ENCODE measurements at regions not wholly inside any gene's neighbourhood (a gene's known extent, or its start where the extent isn't known, plus 50 kb on each side); places are given as distances from the start of the nearest gene placed in this dataset.

GRCh38 chr7:124692425-124692824 is 73.2 kb downstream of the GPR37 start:
- no peak for DNase-seq

- DNase-seq = no peak
Observed at GRCh38 chr7:124690840-124691239, 74.8 kb downstream of the GPR37 start.

- DNase-seq = no peak
Observed at GRCh38 chr7:124689931-124690330, 75.7 kb downstream of the GPR37 start.

- DNase-seq = no peak
Observed at GRCh38 chr7:124689523-124689922, 76.1 kb downstream of the GPR37 start.

GRCh38 chr7:124688991-124689390 is 76.6 kb downstream of the GPR37 start:
- DNase-seq = no peak

- no peak for DNase-seq
Observed at GRCh38 chr7:124686543-124687171, 78.9 kb downstream of the GPR37 start.

DNA sequence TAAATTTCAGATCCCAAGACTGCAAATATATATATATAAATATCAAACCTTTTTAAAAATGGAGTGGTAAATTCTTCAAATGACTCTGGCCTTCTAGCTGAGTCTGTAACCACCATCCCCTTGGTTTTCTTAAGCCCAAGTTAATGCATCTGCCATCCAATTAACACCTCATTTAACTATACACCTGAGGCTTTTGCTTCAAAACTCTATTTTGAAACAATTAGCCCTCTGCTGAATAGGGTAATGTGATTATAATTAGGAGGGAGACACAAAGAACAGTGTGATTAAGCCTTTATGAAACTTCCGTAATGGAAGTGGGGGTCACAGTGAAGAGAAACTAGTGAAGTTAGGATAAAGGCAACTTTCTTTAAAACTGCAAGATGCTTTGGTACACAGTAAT is 83.6 kb downstream of the GPR37 start:
- DNase-seq = no peak

GRCh38 chr7:124680304-124680703 is 85.3 kb downstream of the GPR37 start:
- DNase-seq = no peak

GRCh38 chr7:124679586-124680225 is 85.9 kb downstream of the GPR37 start:
- DNase-seq = no peak

- DNase-seq = no peak
Observed at GRCh38 chr7:124679146-124679545, 86.4 kb downstream of the GPR37 start.

GRCh38 chr7:124674451-124674850 is 91.1 kb downstream of the GPR37 start:
- DNase-seq = no peak

GRCh38 chr7:124672011-124672410 is 93.6 kb downstream of the GPR37 start:
- no peak for DNase-seq

DNA sequence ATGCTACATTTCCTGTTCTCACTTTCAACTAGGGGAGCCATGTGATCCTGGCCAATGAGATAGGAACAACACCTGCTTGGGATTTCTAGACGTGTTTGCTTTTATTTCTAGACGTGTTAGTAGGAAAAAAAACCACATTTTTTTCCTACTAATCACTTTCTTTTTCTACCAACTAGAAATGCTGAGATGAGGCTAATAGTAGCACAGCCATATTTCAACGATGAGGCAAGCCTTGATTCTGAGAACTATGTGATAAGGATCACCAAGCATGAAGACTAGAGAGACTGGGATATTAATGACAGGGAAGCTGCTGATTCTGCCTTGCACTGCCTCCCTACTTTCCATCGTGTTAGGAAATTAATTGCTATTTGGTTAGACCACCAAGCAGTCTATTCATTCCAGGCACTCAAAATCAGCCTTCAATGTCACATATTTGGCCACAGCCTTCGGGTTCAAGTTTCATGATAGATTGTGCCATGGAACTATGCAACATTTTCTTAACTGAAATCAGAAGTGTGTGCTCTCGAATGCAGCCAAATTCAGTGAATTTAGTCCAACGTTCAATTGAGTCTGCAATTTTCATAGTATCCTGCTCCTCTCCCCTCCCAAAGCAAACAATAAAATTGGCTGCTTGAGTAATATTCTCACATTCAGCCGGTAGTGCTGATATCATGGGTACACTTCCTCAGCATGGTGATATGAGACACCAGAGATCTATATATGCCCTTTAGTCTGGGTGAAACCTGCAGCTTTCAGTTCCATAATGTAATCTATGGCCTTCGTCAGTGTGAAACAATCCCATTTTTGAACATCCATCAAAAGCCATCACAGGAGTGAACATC is 98.1 kb downstream of the GPR37 start:
- DNase-seq = no peak

GRCh38 chr7:124662937-124663336 is 102.7 kb downstream of the GPR37 start:
- DNase-seq = no peak

DNA sequence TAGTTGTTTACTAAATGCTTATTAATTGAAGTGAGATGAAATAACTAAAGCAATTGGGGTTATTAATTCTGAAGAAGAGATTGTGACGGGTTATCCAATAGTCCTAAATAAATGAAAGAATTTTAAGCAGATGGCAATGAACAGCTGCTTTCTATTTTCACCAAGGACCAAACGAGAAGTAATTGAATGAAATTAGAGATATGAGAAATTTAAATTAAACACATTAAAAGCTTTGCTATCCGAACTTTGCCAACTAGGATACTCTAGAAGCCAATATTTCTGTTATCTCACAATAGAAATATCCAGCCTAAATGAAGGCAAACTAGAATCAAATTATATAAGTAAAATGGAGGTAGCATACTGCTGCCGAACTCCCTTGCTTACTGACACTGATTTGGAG is 103.2 kb downstream of the GPR37 start:
- no peak for DNase-seq

DNA sequence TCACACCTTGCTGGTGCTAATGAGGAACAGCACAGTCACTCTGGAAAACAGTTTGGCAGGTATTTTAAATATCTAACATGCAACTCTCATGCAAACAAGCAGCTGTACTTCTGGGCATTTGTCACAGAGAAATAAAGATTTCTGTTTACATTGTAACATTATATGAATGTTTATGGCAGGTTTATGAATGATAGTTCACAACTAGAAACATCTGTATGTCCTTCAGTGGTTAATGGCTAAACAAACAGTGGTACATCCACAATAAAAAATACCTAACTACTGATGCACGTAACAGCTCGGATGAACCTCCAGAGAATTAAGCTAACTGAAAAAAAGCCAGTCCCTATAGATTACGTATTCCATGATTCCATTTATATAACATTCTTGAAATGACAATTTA is 109.6 kb downstream of the GPR37 start:
- DNase-seq = no peak

GRCh38 chr7:124652237-124652636 is 113.4 kb downstream of the GPR37 start:
- DNase-seq = no peak

DNA sequence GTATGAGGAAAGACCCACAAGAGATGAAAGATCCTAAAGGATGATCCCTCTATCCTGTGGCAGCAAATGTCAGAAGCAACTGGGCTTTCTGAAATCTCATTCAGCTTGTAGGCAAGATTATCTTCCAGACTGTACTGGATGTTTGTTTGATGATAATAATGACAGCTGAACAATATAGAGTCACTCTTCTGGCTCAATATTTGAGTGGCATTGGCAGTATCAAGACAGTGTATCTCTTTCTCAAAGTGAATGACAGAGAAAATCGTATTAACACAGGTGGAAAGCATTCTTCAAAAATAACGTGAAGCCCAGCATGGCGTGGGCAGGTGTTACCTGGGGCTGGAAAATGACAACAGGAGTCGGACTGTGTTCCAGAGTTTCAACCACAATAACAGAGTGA is 114.5 kb downstream of the GPR37 start:
- no peak for DNase-seq

DNA sequence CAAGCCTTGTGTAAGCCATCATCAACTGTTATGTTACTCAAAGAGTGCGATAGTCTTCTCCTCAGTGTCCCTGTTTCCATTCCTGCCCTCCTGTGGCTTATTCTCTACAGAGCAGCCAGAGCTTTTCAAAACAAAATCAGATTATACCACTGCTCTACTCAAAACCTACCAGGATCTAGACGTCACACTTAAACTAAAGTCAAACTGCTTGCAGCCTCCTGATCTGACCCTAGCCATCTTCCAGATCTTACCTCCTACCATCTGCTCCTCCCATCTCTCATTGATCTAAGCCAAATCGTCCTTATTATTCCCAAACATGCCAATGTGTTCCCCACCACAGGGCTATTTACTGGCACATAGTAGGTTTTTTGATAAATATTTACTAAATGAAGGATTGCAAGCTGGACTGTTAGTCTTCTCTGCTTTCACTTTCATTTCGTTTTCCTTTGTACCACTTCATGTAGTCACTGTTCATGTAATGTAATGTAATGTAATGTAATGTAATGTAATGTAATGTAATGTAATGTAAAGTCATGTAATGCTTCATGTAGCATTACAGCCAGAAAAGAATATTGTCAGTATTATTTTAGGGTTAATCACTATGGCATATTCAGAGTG is 116.1 kb downstream of the GPR37 start:
- no peak for DNase-seq

GRCh38 chr7:124647630-124648306 is 117.8 kb downstream of the GPR37 start:
- DNase-seq = no peak

GRCh38 chr7:124645704-124646103 is 119.9 kb downstream of the GPR37 start:
- no peak for DNase-seq

- DNase-seq = no peak
Observed at GRCh38 chr7:124643311-124643811, 122.2 kb downstream of the GPR37 start.

DNA sequence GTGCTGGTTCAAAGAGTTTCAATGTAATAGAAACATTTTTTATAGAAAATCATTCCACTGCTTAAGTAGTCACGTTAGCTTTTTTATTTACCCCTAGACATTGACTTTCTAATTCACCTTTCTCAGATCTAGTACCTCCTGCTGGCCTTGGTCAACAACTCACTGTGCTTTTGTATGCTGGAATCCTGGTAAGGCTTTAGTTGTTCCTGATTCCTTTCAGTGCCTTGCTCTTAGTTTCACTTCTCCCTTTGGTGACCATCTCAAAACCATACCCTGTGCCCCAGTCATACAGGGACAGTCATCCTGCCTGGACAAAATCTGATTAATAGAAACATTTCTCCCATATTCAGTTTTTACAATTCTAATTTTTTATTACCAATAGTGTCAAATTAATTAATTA is 130.2 kb downstream of the GPR37 start:
- DNase-seq = peak in 2 of 4 experiments; percentile 3 to 12

Measured in suppressor macrophage (primary cell).